ENCODE measurements at regions not wholly inside any gene's neighbourhood (a gene's known extent, or its start where the extent isn't known, plus 50 kb on each side); places are given as distances from the start of the nearest gene placed in this dataset.

DNA sequence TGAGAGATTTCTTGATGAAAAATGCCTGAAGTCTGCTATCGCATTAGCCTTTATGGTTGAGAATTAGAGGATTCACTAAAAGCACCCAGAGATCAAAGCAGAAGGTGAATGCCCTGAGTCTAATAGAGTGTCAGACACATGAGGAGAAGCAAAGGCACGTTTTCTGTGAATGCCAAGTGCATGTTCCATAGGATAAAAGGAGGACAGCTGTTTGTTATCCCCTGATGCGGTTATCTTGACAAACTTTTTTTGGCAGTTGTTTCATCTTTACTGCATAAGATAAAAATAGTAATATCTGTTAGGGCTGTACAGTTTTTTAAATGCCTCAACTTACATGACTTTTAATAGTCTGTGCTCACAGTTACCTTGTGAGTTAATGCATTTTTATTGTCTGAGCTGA is 65.3 kb upstream of the CD96 start:
- no peak overlapping the region for H3K9ac ChIP-seq (ENCODE audit: insufficient read depth in 1 of 2, low read depth in 2 of 2, low read length in 2 of 2)
- BruUV-seq (replicated peaks), result no TSS peak
- no peaks in the 10 kb centered on the region for H4K20me1 ChIP-seq (replicated peaks; ENCODE audit: control insufficient read depth, insufficient read depth, low read length)
- WGBS (ENCODE audit: insufficient coverage, low coverage, missing lambda C conversion rate), result 0% methylated on average over 3 of the region's 3 CpGs
- no peaks in the 10 kb centered on the region for H3K27me3 ChIP-seq (ENCODE audit: control insufficient read depth in 2 of 2, insufficient read depth in 2 of 2, low read length in 2 of 2)
- CTCF ChIA-PET (ENCODE audit: low intra/inter-chr PET ratio), result no interaction called here
- H3K36me3 ChIP-seq (ENCODE audit: control insufficient read depth, insufficient read depth, low read length), result no peaks in the 10 kb centered on the region
- intact Hi-C loops (cut with micrococcal nuclease), result no loop called here
- no peaks in the 10 kb centered on the region for H3K4me1 ChIP-seq (replicated peaks in 1 of 2; ENCODE audit: control insufficient read depth in 2 of 2, insufficient read depth in 2 of 2, low read length in 2 of 2)
- POLR2A ChIA-PET, result no interaction called here
- in situ Hi-C loops (cut with MboI), result loop anchor here (25.0 kb wide), 1 partner anchor 1739 kb away; no protein-coding TSS in a partner anchor
- no peak for ATAC-seq
- DNase-seq (ENCODE audit: extremely low read depth in 1 of 4, low spot score in 3 of 4), result no peak
- no peaks in the 10 kb centered on the region for H3K79me2 ChIP-seq (ENCODE audit: control insufficient read depth, insufficient read depth, low read length)
- no peak overlapping the region for H2AFZ ChIP-seq (ENCODE audit: low read depth, low read length)
- H3K27ac ChIP-seq (ENCODE audit: extremely low read depth, low read depth, low read length), result no peak overlapping the region
- H3K4me2 ChIP-seq (ENCODE audit: insufficient read depth, low read length), result no peak overlapping the region
- H3K9me3 ChIP-seq (replicated peaks; ENCODE audit: control insufficient read depth, insufficient read depth, low read depth, low read length), result no peaks in the 10 kb centered on the region
- no peak for FAIRE-seq
- H3K4me3 ChIP-seq, result no peak overlapping the region
- no peaks in the 10 kb centered on the region for H3K9me1 ChIP-seq (ENCODE audit: control insufficient read depth, insufficient read depth, low read length)
- TF ChIP-seq BRCA1 (IDR thresholded peaks at IDR 0.05) (no peak), BRCA1 (CRISPR knock-in tag; IDR thresholded peaks at IDR 0.05) (no peak), PHF21A (IDR thresholded peaks at IDR 0.05; ENCODE audit: borderline replicate concordance, low read depth) (no peak), ZNF3 (CRISPR knock-in tag; IDR thresholded peaks at IDR 0.05) (no peak), ZNF232 (CRISPR knock-in tag; IDR thresholded peaks at IDR 0.05) (no peak), MAZ (CRISPR knock-in tag; conservative IDR thresholded peaks at IDR 0.05 in 1 of 2, IDR thresholded peaks at IDR 0.05 in 1 of 2) (no peak), ZNF324 (CRISPR knock-in tag; IDR thresholded peaks at IDR 0.05) (no peak), PHF8 (IDR thresholded peaks at IDR 0.05; ENCODE audit: borderline replicate concordance, low read length) (no peak), KDM5B (IDR thresholded peaks at IDR 0.05; ENCODE audit: insufficient replicate concordance, low read depth, low read length) (no peak), EHMT2 (IDR thresholded peaks at IDR 0.05) (no peak), DDX20 (tag; IDR thresholded peaks at IDR 0.05; ENCODE audit: low read depth) (no peak), HMGN3 (IDR thresholded peaks at IDR 0.05; ENCODE audit: borderline replicate concordance, extremely low read depth, insufficient read length, low read depth, low read length) (no peak)
- TF ChIP-seq, protein P1, sequence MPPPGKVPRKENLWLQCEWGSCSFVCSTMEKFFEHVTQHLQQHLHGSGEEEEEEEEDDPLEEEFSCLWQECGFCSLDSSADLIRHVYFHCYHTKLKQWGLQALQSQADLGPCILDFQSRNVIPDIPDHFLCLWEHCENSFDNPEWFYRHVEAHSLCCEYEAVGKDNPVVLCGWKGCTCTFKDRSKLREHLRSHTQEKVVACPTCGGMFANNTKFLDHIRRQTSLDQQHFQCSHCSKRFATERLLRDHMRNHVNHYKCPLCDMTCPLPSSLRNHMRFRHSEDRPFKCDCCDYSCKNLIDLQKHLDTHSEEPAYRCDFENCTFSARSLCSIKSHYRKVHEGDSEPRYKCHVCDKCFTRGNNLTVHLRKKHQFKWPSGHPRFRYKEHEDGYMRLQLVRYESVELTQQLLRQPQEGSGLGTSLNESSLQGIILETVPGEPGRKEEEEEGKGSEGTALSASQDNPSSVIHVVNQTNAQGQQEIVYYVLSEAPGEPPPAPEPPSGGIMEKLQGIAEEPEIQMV (tag; conservative IDR thresholded peaks at IDR 0.05; ENCODE audit: low read depth), result no peak
- TF ChIP-seq, protein P2, sequence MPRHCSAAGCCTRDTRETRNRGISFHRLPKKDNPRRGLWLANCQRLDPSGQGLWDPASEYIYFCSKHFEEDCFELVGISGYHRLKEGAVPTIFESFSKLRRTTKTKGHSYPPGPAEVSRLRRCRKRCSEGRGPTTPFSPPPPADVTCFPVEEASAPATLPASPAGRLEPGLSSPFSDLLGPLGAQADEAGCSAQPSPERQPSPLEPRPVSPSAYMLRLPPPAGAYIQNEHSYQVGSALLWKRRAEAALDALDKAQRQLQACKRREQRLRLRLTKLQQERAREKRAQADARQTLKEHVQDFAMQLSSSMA (CRISPR knock-in tag; IDR thresholded peaks at IDR 0.05), result no peak
- TF ChIP-seq, protein P3, sequence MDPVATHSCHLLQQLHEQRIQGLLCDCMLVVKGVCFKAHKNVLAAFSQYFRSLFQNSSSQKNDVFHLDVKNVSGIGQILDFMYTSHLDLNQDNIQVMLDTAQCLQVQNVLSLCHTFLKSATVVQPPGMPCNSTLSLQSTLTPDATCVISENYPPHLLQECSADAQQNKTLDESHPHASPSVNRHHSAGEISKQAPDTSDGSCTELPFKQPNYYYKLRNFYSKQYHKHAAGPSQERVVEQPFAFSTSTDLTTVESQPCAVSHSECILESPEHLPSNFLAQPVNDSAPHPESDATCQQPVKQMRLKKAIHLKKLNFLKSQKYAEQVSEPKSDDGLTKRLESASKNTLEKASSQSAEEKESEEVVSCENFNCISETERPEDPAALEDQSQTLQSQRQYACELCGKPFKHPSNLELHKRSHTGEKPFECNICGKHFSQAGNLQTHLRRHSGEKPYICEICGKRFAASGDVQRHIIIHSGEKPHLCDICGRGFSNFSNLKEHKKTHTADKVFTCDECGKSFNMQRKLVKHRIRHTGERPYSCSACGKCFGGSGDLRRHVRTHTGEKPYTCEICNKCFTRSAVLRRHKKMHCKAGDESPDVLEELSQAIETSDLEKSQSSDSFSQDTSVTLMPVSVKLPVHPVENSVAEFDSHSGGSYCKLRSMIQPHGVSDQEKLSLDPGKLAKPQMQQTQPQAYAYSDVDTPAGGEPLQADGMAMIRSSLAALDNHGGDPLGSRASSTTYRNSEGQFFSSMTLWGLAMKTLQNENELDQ (CRISPR knock-in tag; IDR thresholded peaks at IDR 0.05; ENCODE audit: borderline replicate concordance), result no peak
- TF ChIP-seq, protein P4, sequence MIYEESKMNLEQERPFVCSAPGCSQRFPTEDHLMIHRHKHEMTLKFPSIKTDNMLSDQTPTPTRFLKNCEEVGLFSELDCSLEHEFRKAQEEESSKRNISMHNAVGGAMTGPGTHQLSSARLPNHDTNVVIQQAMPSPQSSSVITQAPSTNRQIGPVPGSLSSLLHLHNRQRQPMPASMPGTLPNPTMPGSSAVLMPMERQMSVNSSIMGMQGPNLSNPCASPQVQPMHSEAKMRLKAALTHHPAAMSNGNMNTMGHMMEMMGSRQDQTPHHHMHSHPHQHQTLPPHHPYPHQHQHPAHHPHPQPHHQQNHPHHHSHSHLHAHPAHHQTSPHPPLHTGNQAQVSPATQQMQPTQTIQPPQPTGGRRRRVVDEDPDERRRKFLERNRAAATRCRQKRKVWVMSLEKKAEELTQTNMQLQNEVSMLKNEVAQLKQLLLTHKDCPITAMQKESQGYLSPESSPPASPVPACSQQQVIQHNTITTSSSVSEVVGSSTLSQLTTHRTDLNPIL (CRISPR knock-in tag; IDR thresholded peaks at IDR 0.05), result no peak
- TF ChIP-seq, protein P5, sequence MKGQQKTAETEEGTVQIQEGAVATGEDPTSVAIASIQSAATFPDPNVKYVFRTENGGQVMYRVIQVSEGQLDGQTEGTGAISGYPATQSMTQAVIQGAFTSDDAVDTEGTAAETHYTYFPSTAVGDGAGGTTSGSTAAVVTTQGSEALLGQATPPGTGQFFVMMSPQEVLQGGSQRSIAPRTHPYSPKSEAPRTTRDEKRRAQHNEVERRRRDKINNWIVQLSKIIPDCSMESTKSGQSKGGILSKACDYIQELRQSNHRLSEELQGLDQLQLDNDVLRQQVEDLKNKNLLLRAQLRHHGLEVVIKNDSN (CRISPR knock-in tag; IDR thresholded peaks at IDR 0.05), result no peak
